Fibroblast of skin of scalp (primary cell): ENCODE measurements at regions not wholly inside any gene's neighbourhood (a gene's known extent, or its start where the extent isn't known, plus 50 kb on each side); places are given as distances from the start of the nearest gene placed in this dataset.

Source experiments
- DNase-seq: peaks from one replicate; pipeline ENCODE4 v3.0.0-alpha.2; 2013

GRCh38 chr6:100176951-100177710 lies 183.1 kb upstream of the MCHR2 start:
- DNase-seq = no peak

GRCh38 chr6:100176311-100176950 lies 182.4 kb upstream of the MCHR2 start:
- DNase-seq = peak; percentile 75

- peak; percentile 98 for DNase-seq
Observed at GRCh38 chr6:100175814-100176310, 181.8 kb upstream of the MCHR2 start.

GRCh38 chr6:100173211-100173610 lies 179.2 kb upstream of the MCHR2 start:
- DNase-seq = no peak

GRCh38 chr6:100172322-100172713 lies 178.3 kb upstream of the MCHR2 start:
- DNase-seq = no peak

- peak; percentile 78 for DNase-seq
Observed at GRCh38 chr6:100171533-100172321, 177.7 kb upstream of the MCHR2 start.

- DNase-seq = no peak
Observed at GRCh38 chr6:100168148-100168547, 174.1 kb upstream of the MCHR2 start.

GRCh38 chr6:100167585-100167984 lies 173.6 kb upstream of the MCHR2 start:
- DNase-seq = no peak

- DNase-seq = peak; percentile 65
Observed at GRCh38 chr6:100166956-100167355, 172.9 kb upstream of the MCHR2 start.

- no peak for DNase-seq
Observed at GRCh38 chr6:100165442-100165841, 171.4 kb upstream of the MCHR2 start.

- no peak for DNase-seq
Observed at GRCh38 chr6:100163035-100163434, 169.0 kb upstream of the MCHR2 start.

GRCh38 chr6:100161782-100162365 lies 167.9 kb upstream of the MCHR2 start:
- no peak for DNase-seq

- DNase-seq = no peak
Observed at GRCh38 chr6:100160930-100161329, 166.9 kb upstream of the MCHR2 start.

GRCh38 chr6:100155141-100155540 lies 161.1 kb upstream of the MCHR2 start:
- DNase-seq = no peak

- no peak for DNase-seq
Observed at GRCh38 chr6:100153636-100154275, 159.7 kb upstream of the MCHR2 start.

- peak; percentile 17 for DNase-seq
Observed at GRCh38 chr6:100152201-100152600, 158.2 kb upstream of the MCHR2 start.

- DNase-seq = no peak
Observed at GRCh38 chr6:100144991-100145390, 151.0 kb upstream of the MCHR2 start.

GRCh38 chr6:100138346-100139022 lies 144.5 kb upstream of the MCHR2 start:
- no peak for DNase-seq

GRCh38 chr6:100137759-100138158 lies 143.7 kb upstream of the MCHR2 start:
- DNase-seq = no peak

- no peak for DNase-seq
Observed at GRCh38 chr6:100136590-100136989, 142.6 kb upstream of the MCHR2 start.

GRCh38 chr6:100135977-100136376 lies 142.0 kb upstream of the MCHR2 start:
- no peak for DNase-seq

GRCh38 chr6:100134703-100135102 lies 140.7 kb upstream of the MCHR2 start:
- peak; percentile 44 for DNase-seq
